ENCODE measurements at regions not wholly inside any gene's neighbourhood (a gene's known extent, or its start where the extent isn't known, plus 50 kb on each side); places are given as distances from the start of the nearest gene placed in this dataset.

DNA sequence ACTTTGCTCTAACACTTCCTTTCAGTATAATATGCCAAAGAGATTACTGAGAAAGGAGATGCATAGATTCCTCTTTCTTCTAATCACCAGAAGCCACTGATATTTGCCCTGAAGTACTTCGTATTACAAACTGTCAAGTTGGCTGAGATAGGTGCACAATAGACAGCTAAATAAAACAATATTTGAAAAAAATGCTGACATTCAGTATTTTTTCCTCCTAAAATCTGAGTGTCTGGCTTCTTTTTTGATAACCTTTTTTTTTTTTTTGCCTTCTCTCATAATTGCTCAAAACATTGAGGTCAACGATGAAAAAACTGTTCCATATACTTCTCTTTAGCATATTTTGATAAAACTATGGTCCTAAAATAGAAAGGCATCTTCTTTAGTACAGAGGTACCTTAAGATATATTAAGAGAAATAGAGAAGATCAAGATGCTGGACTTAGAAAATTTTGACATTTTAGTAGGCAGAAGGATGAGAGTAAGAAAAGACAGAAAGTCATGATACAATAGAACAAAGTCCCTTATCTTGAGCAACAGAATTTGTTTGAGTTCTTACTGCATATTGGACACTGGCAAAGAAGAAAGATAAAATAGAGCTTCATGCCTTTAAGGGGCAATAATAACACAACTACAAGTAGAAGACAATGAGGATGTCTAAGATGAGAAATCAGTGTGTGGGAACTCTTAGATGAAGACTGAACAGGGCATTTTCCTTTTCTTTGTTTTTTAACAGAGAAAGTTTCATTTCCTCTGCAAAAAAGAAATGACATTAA is 220.7 kb downstream of the PTH2R start:
- no peaks in the 10 kb centered on the region for H3K79me2 ChIP-seq (ENCODE audit: insufficient read depth, low read length)
- no peaks in the 10 kb centered on the region for H3K27me3 ChIP-seq (ENCODE audit: insufficient read depth, low read length, poor library complexity, severe bottlenecking)
- TF ChIP-seq EZH2phosphoT487 (IDR thresholded peaks at IDR 0.05; ENCODE audit: borderline replicate concordance), result no peak
- TF ChIP-seq, protein P1, sequence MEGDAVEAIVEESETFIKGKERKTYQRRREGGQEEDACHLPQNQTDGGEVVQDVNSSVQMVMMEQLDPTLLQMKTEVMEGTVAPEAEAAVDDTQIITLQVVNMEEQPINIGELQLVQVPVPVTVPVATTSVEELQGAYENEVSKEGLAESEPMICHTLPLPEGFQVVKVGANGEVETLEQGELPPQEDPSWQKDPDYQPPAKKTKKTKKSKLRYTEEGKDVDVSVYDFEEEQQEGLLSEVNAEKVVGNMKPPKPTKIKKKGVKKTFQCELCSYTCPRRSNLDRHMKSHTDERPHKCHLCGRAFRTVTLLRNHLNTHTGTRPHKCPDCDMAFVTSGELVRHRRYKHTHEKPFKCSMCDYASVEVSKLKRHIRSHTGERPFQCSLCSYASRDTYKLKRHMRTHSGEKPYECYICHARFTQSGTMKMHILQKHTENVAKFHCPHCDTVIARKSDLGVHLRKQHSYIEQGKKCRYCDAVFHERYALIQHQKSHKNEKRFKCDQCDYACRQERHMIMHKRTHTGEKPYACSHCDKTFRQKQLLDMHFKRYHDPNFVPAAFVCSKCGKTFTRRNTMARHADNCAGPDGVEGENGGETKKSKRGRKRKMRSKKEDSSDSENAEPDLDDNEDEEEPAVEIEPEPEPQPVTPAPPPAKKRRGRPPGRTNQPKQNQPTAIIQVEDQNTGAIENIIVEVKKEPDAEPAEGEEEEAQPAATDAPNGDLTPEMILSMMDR (conservative IDR thresholded peaks at IDR 0.05; ENCODE audit: low read length), result no peak

DNA sequence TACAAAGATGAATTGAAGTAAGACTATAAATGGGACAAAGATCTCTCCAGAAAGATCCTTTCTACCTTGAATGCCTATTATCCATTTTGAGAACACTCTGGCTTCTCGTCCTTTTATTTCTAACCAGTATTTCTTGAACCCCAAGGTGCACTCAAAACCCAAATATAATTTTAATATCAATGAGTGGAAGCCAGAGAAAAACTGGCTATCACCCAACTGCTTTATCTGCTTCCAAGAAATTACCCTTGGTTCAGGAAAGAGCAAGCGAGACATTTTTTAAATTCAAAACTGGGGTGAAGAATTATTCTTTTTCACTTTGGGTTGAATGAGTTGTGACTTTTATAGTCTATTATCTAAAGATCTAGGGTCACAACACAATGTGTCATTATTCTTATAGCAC is 221.3 kb downstream of the PTH2R start:
- no peak for TF ChIP-seq EZH2phosphoT487 (IDR thresholded peaks at IDR 0.05; ENCODE audit: borderline replicate concordance)
- TF ChIP-seq, protein P1 (conservative IDR thresholded peaks at IDR 0.05; ENCODE audit: low read length), result no peak
- no peaks in the 10 kb centered on the region for H3K9me3 ChIP-seq (ENCODE audit: insufficient read depth, low read depth, low read length)
- no peaks in the 10 kb centered on the region for H4K20me1 ChIP-seq (ENCODE audit: insufficient read depth, low read length, poor library complexity, severe bottlenecking)
- no peaks in the 10 kb centered on the region for H3K4me1 ChIP-seq (ENCODE audit: insufficient read depth, low read length, poor library complexity, severe bottlenecking)
- no peak overlapping the region for H3K9ac ChIP-seq (ENCODE audit: low read depth, low read length, poor library complexity, severe bottlenecking)
- H3F3A ChIP-seq (ENCODE audit: low read depth), result no peaks in the 10 kb centered on the region
- H2AFZ ChIP-seq (ENCODE audit: low read length), result no peak overlapping the region
- no peaks in the 10 kb centered on the region for H3K79me2 ChIP-seq (ENCODE audit: insufficient read depth, low read length)
- H3K4me2 ChIP-seq (ENCODE audit: low read depth, low read length, poor library complexity, severe bottlenecking), result no peak overlapping the region
- H3K36me3 ChIP-seq (ENCODE audit: insufficient read depth, low read length), result no peaks in the 10 kb centered on the region
- H3K9me2 ChIP-seq (replicated peaks; ENCODE audit: low read depth, low read length), result no peaks in the 10 kb centered on the region
- H3K27me3 ChIP-seq (ENCODE audit: insufficient read depth, low read length, poor library complexity, severe bottlenecking), result no peaks in the 10 kb centered on the region
- H3K4me3 ChIP-seq (ENCODE audit: low read length, poor library complexity, severe bottlenecking), result no peak overlapping the region

More for the DNA sequence above, 220.7 kb downstream of the PTH2R start:
- Histone ChIP-seq H3F3A (ENCODE audit: low read depth) (no peaks in the 10 kb centered on the region), H3K4me2 (ENCODE audit: low read depth, low read length, poor library complexity, severe bottlenecking) (no peak overlapping the region), H3K4me3 (ENCODE audit: low read length, poor library complexity, severe bottlenecking) (no peak overlapping the region), H3K36me3 (ENCODE audit: insufficient read depth, low read length) (no peaks in the 10 kb centered on the region), H2AFZ (ENCODE audit: low read length) (no peak overlapping the region), H3K4me1 (ENCODE audit: insufficient read depth, low read length, poor library complexity, severe bottlenecking) (no peaks in the 10 kb centered on the region), H3K9me2 (replicated peaks; ENCODE audit: low read depth, low read length) (no peaks in the 10 kb centered on the region), H3K9ac (ENCODE audit: low read depth, low read length, poor library complexity, severe bottlenecking) (no peak overlapping the region), H3K9me3 (ENCODE audit: insufficient read depth, low read depth, low read length) (no peaks in the 10 kb centered on the region), H4K20me1 (ENCODE audit: insufficient read depth, low read length, poor library complexity, severe bottlenecking) (no peaks in the 10 kb centered on the region)

DNA sequence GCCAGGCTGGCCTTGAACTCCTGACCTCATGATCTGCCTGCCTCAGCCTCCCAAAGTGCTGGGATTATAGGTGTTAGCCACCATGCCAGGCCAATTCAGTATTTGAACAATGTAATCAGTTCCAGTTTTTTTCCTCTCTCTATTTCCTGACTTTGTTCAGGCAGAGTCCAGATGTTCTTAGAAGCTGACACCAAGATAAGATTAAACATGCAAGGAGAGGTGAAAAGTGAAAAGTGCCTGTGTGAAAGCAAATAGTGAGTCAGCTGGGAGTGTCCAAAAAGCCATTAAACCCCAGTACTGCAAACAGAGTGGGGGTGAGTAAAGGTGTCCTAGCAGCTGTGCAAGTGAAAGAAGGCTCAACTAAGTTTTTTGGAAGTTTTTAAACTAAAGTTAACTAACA is 231.5 kb downstream of the PTH2R start:
- Histone ChIP-seq H3K4me1 (ENCODE audit: insufficient read depth, low read length, poor library complexity, severe bottlenecking) (no peaks in the 10 kb centered on the region), H3F3A (ENCODE audit: low read depth) (no peaks in the 10 kb centered on the region), H3K9ac (ENCODE audit: low read depth, low read length, poor library complexity, severe bottlenecking) (no peak overlapping the region), H3K79me2 (ENCODE audit: insufficient read depth, low read length) (no peaks in the 10 kb centered on the region), H3K4me3 (ENCODE audit: low read length, poor library complexity, severe bottlenecking) (no peak overlapping the region), H2AFZ (ENCODE audit: low read length) (no peak overlapping the region), H3K9me2 (replicated peaks; ENCODE audit: low read depth, low read length) (no peaks in the 10 kb centered on the region), H3K27me3 (ENCODE audit: insufficient read depth, low read length, poor library complexity, severe bottlenecking) (no peaks in the 10 kb centered on the region), H3K36me3 (ENCODE audit: insufficient read depth, low read length) (no peaks in the 10 kb centered on the region), H3K9me3 (ENCODE audit: insufficient read depth, low read depth, low read length) (no peaks in the 10 kb centered on the region), H4K20me1 (ENCODE audit: insufficient read depth, low read length, poor library complexity, severe bottlenecking) (no peaks in the 10 kb centered on the region), H3K4me2 (ENCODE audit: low read depth, low read length, poor library complexity, severe bottlenecking) (no peak overlapping the region)
- TF ChIP-seq, protein P1 (conservative IDR thresholded peaks at IDR 0.05; ENCODE audit: low read length), result no peak
- TF ChIP-seq EZH2phosphoT487 (IDR thresholded peaks at IDR 0.05; ENCODE audit: borderline replicate concordance), result no peak

Data from Loucy (cell line).